NCI-H2081 treated with DMSO at 0.1 percent for 48 hours (cell line): ENCODE measurements at regions not wholly inside any gene's neighbourhood (a gene's known extent, or its start where the extent isn't known, plus 50 kb on each side); places are given as distances from the start of the nearest gene placed in this dataset.
"Not testable (repeated sequence)": the region's sequence is repeated elsewhere in the genome, so short reads cannot be mapped to it uniquely, and the experiment has no call there.

Source experiments
- DNase-seq: peaks from one replicate; lab custom pipeline; 2025; lab: John Stamatoyannopoulos, UW

DNA sequence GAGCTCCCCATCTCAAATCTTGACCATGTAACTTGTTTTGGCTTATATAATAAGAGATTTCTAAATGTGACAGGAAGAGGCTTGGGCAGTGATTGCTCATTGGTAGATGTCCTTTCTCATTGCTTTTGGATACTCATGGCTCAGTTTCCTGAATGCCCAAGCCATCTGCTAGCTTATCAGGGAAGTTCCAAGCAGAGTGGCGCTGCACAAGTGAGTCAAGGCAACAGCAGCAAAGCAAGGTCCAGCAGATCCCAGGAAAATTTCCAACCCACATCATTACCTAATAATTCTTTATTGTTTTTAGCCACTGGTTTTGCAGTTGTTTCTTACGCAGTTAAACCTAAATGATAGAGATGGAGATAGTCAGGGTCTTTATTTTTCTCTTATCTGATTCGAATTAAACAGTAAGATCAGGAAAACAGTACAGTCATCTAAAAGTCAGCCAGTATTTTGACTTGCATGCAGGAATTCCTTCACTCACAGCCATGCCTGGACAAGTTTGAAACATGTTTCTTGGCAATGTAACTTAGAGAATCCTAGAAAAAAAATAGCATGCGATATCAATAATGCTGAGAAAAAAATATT, 349.7 kb upstream of the TMEFF2 start:
- no peak for DNase-seq

DNA sequence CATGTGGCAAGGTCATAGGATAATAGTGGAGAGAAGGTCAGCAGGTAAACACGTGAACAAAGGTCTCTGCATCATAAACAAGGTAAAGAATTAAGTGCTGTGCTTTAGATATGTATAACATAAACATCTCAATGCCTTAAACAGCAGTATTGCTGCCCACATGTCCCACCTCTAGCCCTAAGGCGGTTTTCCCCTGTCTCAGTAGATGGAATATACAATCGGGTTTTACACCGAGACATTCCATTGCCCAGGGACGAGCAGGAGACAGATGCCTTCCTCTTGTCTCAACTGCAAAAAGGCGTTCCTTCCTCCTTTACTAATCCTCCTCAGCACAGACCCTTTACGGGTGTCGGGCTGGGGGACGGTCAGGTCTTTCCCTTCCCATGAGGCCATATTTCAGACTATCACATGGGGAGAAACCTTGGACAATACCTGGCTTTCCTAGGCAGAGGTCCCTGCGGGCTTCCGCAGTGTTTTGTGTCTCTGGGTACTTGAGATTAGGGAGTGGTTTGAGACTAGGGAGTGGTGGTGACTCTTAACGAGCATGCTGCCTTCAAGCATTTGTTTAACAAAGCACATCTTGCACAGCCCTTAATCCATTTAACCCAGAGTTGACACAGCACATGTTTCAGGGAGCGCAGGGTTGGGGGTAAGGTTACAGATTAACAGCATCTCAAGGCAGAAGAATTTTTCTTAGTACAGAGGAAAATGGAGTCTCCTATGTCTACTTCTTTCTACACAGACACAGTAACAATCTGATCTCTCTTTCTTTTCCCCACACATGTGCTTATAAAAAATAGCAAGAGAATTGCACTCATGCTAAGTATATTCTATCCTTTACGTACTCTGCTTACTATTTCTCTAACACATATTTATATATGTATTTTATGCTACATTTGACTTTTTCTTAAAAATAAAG, 347.7 kb upstream of the TMEFF2 start:
- not testable (repeated sequence) for DNase-seq

DNA sequence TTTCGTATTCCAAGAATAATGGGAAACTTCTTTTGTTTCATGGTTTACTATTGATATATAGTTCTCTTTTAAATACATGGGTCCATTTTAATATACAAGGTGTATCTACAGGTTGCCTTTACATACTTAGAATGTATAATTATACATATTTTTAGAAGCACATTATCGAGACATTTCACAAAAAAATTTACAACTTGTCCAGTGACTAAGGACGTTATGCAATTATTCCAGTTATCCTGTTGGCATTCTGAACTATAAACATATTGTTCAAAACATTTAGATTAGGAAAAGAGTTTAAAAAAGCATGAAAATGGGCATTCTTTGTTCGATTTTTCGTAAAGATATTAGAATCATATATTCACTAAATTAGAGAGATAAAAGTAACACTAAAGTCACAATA, 344.6 kb upstream of the TMEFF2 start:
- DNase-seq, result no peak

DNA sequence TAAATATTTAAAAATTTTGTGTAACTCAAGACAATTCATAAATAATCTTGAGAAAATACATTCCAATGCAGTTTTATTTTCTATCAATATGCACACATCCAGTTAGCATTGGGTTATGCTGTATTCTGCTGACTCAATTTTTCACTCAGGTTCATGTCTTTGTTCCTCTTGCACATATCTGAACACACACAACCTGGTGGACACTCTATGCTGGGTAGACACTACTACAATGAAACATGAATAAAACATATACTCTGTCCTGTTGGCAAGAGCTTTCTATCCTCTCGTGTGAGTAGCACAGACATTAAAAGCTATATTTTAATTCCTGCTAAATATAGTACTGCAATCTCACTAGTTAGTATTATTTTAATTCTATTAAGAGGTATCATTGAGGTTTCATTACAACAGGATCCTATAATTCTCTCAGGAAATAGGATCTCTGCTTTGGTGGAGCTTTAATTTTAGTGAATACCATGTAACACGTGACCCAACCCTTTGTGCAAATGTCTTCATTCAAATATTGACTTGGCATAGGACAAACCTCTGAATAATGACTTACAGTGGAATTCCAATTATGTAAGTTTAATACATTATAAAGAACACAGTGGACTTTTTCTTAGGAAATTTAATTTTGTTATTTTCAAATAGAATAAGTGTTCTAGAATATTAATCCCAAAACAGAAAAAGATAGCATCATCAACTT, 342.3 kb upstream of the TMEFF2 start:
- no peak for DNase-seq

DNA sequence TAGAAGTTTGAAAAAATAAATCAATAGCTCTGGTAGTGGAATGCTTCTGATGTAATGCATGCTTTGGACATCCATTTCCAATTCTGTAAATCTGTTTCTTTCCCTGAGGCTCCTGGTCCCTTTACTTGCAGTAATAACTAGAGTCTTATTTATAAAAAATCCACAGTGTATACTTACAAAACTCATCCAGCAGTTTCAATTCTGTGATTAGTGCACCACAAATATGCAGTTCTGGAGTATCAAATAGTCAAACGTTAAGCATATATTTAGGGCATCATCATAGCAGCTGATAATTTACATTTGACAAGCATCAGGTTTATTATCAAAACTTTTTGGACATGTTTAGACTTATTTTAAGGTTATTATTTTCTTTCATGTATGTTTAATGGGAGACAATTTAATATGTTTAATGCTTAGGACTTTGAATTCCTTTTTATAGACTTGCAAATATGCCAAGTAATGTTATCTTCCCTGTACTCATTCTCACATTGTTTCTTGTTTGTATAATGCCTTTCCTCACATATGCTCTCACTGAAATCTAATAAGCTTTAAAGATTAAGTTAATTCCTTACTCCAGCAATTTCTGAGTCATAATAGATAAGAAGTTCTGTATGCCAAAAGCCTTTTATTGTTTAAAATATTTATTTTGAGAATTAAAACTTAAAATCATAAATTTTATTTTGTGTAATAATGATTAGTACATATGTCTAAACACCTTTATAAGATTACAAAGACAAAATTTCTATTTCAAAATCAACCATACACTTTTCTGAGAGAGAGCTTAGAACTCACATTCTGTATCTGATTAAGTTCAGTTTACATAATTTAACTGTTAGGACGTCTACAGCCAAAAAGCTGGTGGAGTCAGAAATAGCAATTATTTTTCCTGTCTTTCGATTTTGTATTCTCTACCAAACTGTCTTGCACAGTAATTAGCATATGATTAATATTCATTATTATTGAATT, 341.5 kb upstream of the TMEFF2 start:
- DNase-seq, result no peak

DNA sequence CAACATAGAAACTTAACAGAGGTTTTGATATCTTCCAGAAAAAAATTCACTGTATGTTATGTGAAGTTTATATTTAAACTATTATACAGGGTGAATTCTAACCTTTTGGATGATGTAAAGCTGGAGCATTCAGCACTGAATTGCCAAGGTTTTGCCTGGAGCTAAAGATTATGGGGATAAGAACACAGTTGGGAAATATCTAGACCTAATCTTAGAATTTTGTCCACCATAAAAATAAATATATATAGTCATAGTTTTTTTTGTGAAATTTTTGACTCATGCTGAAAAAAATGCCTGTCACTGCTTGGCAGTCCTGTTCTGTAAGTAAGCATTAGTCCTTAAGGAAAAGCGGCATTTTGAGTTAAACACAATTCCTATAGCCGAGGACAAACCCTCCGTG, 339.3 kb upstream of the TMEFF2 start:
- no peak for DNase-seq

DNA sequence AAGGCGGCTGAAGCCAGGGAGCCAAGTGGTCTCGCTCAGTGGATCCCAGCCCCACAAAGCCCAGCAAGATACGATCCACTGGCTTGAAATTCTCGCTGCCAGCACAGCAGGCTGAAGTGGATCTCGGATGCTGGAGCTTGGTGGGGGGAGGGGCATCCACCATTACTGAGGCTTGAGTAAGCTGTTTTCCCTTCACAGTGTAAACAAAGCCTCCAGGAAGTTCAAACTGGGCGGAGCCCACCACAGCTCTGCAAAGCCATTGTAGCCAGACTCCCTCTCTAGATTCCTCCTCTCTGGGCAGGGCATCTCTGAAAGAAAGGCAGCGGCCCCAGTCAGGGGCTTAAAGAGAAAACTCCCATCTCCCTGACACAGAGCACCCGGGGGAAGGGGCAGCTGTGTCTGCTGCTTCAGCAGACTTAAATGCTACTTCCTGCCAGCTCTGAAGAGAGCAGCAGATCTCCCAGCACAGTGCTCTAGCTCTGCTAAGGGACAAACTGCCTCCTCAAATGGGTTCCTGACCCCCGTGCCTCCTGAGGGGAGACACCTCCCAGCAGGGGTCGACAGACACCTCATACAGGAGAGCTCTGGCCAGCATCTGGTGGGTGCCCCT, 330.0 kb upstream of the TMEFF2 start:
- DNase-seq, result not testable (repeated sequence)

DNA sequence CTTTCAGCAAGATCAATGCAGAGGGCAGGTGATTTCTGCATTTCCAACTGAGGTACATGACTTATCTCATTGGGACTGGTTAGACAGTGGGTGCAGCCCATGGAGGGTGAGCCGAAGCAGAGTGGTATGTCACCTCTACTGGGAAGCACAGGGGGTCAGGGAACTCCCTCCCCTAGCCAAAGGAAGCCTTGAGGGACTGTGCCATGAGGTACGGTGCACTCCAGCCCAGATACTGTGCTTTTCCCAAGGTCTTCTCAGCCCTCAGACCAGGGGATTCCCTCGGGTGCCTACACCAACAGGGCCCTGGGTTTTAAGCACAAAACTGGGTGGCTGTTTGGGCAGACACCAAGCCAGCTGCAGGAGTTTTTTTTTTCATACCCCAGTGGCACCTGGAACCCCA, 329.5 kb upstream of the TMEFF2 start:
- DNase-seq, result not testable (repeated sequence)

DNA sequence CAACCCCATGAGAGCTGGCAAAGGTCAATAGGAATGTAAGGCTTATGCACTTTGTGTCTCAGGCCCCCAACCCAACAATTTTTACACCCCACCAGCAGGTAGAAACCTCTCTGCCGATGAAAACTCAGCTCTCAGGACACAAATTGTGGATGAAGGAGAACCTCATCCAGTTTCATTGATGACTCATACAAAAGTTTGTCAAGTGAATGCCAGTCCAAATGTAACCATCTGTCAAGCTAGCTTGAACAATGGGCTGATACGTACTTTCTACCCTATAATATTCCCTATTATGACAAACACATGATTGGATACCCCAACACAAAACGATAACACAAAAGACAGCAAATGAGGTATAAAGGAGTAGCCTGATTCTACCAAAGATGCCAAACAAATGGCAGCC, 321.2 kb upstream of the TMEFF2 start:
- no peak for DNase-seq

DNA sequence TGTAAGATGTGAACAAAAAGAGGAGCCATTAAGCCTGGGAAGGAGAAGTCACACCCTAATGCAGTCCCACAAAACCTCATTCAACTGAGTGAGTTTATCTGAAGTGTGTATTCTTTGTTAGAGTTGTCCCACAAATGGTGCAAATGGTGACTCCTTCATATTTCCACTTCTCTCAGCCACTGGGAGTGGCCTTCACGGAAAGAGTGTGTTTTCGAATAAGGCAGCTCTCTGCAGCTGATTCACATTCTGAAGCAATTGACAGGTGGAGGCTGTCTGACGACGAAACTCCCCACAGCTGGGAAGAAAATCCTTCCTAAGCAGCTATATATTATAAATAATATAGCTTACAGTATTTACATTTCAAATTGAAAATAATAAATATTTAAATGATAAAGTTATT, 318.8 kb upstream of the TMEFF2 start:
- no peak for DNase-seq

DNA sequence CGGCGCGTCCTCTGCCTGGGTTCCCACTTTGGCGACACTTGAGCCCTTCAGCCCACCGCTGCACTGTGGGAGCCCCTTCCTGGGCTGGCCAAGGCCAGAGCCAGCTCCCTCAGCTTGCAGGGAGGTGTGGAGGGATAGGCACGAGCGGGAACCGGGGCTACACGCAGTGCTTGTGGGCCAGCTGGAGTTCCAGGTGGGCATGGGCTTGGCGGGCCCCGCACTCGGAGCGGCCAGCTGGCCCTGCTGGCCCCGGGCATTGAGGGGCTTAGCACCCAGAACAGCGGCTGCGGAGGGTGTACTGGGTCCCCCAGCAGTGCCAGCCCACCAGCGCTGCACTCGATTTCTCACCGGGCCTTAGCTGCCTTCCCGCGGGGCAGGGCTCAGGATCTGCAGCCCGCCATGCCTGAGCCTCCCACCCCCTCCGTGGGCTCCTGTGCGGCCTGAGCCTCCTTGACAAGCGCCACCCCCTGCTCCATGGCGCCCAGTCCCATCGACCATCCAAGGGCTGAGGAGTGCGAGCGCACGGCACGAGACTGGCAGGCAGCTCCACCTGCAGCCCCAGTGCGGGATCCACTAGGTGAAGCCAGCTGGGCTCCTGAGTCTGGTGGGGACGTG, 313.2 kb upstream of the TMEFF2 start:
- not testable (repeated sequence) for DNase-seq

DNA sequence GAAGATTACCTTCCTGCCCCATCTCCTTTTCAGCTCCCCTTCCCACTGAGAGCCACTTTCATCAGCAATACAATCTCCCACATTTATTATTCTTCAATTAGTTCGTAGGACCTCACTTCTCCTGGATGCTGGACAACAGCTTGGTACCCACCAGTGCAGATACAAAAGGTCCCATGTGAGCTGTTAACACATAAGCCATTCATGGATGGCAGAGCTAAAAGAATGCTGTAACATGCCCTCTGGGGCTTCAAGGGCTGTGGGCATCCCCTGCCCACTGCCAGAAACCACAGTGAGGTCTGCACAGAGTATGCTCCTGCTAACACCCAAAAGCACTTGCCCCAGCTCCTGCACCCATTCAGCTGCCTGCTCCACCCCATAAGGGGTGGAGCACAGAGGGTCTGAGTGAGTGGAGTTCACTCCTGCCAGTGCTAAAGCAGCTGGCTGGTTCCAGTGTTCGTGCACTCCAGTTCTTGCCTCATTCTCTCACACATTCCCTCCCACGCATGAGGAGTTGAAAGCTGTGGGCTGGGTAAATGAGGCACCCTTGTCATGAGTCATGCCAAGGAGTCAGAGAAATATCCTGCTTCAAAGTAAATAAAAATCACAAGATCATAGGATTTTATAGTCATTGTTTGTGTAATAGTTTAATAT, 305.9 kb upstream of the TMEFF2 start:
- no peak for DNase-seq

DNA sequence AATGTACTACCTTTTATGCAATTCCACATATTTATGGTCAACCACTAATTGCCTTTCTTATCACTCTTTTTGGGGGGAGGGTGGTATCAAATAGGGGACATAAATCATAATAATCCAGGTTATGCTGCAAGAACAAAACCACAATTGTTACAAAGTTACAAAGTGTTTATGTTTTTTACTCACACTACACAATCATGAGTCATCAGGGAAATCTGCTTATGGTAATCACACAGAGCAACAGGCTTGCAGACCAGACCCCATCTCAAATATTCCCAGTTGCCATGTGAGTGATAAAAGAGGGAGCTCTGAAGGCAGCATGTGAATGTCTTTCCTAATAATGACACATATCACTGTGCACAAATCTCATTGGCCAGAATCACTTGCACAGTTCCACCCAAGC, 304.7 kb upstream of the TMEFF2 start:
- no peak for DNase-seq

DNA sequence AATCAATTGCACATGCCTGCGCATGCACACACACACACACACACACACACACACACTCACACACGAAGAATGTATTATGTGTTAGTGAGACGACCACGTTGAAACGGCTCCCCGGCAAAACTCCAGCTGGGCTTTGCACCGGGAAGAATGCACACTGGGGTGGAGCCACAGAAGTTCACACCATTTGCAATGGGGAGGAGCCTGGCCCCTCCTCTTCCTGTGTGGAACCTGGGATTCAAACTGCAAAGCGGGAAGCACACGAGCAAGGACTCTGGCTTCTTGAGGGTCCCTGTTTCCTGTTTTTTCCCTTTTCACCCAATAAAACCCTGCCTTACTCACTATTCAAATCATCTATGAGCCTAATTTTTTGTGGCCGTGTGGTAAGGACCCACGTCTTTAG, 304.0 kb upstream of the TMEFF2 start:
- no peak for DNase-seq

DNA sequence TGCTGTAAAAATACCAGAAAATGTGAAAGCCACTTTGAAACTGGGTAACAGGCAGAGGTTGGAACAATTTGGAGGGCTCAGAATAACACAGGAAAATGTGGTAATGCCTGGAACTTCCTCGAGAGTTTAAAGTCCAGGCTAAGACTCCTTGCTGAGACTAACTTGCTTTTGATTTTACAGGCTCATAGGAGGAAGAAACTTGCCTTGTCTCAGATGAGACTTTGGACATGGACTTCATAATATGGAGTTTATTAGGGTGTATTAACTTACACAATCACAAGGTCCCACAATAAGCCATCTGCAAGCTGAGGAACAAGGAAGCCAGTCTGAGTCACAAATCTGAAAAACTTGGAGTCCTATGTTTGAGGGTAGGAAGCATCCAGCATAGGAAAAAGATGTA, 293.4 kb upstream of the TMEFF2 start:
- not testable (repeated sequence) for DNase-seq

DNA sequence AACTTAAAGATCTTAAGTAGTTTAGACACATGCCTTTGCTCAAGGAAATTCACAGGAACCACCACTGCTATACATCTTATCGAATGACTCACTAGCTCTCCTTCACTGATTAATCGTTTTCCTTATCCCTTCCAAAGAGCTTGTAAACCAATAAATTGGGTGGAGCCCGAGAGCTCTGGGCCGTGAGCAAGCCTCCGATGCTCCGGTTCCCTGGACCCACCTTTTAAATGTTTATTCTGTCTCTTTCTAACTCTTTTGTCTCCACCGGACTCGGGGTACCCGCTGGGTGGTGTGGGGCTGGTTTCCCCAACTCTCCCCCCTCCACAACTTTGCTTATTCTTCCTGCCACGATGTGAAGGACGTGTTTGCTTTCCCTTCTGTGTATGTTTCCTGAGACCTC, 292.9 kb upstream of the TMEFF2 start:
- no peak for DNase-seq

DNA sequence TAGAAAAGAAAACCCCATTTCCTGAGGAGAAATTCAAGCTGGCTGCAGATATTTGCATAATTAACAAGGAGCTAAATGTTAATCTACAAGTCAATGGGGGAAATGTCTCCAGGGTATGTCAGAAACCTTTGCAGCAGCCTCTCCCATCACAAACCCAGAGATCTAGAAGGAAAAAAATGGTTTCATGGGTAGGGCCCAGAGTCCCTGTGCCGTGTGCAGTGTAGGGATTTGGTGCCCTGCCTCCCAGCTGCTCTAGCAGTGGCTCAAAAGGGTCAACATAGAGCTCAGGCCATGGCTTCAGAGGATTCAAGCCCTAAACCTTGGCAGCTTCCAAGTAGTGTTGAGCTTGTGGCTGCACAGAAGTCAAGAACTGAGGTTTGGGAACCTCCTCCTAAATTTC, 290.2 kb upstream of the TMEFF2 start:
- no peak for DNase-seq

DNA sequence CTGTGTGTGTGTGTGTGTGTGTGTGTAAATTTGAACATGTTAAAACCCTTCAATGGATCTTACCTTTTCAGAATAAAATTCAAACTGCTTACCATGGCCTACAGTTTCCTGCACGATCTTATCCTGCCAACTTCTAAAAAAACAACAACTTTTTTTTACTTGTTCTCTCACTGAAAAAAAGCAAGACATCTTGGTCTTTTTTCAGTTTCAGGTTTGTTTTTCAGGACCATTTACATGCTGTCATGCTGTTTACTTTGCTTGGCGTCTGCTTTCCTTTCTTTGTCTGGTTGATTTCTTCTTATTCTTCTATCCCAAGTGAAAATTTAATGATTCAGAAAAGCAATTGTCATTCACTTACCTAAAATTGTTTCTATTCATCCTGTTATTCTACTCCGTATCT, 286.3 kb upstream of the TMEFF2 start:
- DNase-seq, result no peak

DNA sequence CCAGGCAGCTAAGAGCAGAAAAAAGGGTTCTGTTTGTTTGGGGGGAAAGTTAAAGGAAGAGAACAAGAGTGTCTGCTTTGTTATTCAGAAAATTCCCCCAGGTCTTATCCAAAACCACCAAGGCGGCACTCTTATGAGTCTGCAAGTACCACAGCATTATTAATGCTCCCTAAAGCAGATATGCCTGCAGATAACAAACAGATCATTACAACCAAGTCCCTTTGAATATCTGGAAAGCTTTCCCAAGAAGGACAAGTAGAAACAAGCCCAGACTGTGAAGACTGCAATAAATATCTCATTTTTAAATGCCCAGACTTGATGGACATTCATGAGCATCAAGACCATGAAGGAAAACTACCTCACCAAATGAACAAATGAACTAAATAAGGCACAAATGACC, 278.6 kb upstream of the TMEFF2 start:
- DNase-seq, result no peak

DNA sequence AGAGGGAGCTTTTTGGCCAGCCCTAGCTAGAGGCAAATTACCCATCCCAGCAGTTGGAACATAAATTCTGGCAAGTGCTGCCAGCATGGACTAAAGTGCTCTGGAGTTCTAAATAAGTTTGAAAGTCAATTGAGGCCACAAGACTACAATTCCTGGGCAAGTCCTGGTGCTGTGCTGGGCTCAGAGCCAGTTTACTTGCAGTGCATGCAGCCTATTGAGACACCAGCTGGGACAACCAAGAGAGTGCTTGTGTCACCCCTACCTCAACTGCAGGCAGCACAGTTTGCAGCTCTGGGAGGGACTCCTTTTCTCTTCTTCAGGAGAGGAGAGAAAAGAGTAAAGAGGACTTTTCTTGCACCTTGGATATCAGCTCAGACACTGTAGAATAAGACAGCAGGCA, 277.2 kb upstream of the TMEFF2 start:
- no peak for DNase-seq

DNA sequence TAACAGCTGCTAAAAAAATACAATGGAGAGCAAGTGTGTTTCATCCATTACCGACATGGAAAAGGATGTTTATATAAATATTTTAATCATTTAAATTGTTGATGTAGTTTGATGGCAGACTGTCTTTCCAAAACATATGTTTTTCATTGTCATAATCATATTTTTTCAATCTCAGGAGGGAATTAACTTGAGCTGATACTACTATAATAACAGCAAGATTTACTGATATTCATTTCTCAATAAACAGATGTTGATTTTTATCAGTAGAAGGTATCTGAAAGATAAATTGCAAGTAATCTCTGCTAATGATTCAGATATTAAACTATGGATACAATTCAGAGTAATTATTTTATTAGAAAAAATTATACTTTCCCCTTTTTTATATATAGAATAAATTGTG, 274.9 kb upstream of the TMEFF2 start:
- no peak for DNase-seq
